SKM-1 treated with dmso at 0.1 percent for 144 hours (cell line): ENCODE measurements at regions not wholly inside any gene's neighbourhood (a gene's known extent, or its start where the extent isn't known, plus 50 kb on each side); places are given as distances from the start of the nearest gene placed in this dataset.

Experiments
- DNase-seq: peaks from one replicate; lab custom pipeline; 2025; ENCODE audit not compliant: unreplicated experiment; lab: John Stamatoyannopoulos, UW

- DNase-seq = no peak
Observed at GRCh38 chr2:12641441-12641840, 75.3 kb upstream of the TRIB2 start.

GRCh38 chr2:12642332-12642731 is 74.4 kb upstream of the TRIB2 start:
- DNase-seq = no peak

- no peak for DNase-seq
Observed at GRCh38 chr2:12642859-12643258, 73.9 kb upstream of the TRIB2 start.

GRCh38 chr2:12649602-12650400 is 66.9 kb upstream of the TRIB2 start:
- DNase-seq = no peak

- no peak for DNase-seq
Observed at GRCh38 chr2:12651641-12652040, 65.1 kb upstream of the TRIB2 start.

- no peak for DNase-seq
Observed at GRCh38 chr2:12652723-12653122, 64.0 kb upstream of the TRIB2 start.

- no peak for DNase-seq
Observed at GRCh38 chr2:12657560-12657959, 59.2 kb upstream of the TRIB2 start.

GRCh38 chr2:12658310-12658945 is 58.3 kb upstream of the TRIB2 start:
- no peak for DNase-seq

- DNase-seq = no peak
Observed at GRCh38 chr2:12661489-12661888, 55.2 kb upstream of the TRIB2 start.

- no peak for DNase-seq
Observed at GRCh38 chr2:12663306-12664037, 53.3 kb upstream of the TRIB2 start.

- no peak for DNase-seq
Observed at GRCh38 chr2:12665334-12665733, 51.4 kb upstream of the TRIB2 start.

GRCh38 chr2:12666445-12666844 is 50.3 kb upstream of the TRIB2 start:
- no peak for DNase-seq
